ENCODE measurements at regions not wholly inside any gene's neighbourhood (a gene's known extent, or its start where the extent isn't known, plus 50 kb on each side); places are given as distances from the start of the nearest gene placed in this dataset.

- TF ChIP-seq EP300 (IDR thresholded peaks at IDR 0.05): no peak
- TF ChIP-seq, protein P1, sequence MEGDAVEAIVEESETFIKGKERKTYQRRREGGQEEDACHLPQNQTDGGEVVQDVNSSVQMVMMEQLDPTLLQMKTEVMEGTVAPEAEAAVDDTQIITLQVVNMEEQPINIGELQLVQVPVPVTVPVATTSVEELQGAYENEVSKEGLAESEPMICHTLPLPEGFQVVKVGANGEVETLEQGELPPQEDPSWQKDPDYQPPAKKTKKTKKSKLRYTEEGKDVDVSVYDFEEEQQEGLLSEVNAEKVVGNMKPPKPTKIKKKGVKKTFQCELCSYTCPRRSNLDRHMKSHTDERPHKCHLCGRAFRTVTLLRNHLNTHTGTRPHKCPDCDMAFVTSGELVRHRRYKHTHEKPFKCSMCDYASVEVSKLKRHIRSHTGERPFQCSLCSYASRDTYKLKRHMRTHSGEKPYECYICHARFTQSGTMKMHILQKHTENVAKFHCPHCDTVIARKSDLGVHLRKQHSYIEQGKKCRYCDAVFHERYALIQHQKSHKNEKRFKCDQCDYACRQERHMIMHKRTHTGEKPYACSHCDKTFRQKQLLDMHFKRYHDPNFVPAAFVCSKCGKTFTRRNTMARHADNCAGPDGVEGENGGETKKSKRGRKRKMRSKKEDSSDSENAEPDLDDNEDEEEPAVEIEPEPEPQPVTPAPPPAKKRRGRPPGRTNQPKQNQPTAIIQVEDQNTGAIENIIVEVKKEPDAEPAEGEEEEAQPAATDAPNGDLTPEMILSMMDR (IDR thresholded peaks at IDR 0.05): no peak
Observed at GRCh38 chr5:101866473-101866872, 429.6 kb downstream of the SLCO4C1 start.
